Vagina (tissue), 2 donors: ENCODE measurements at regions not wholly inside any gene's neighbourhood (a gene's known extent, or its start where the extent isn't known, plus 50 kb on each side); places are given as distances from the start of the nearest gene placed in this dataset.
"Not testable (repeated sequence)": the region's sequence is repeated elsewhere in the genome, so short reads cannot be mapped to it uniquely, and the experiment has no call there.

Source experiments
- DNase-seq, 2 donors: peaks; one replicate each; pipeline ENCODE4 v3.0.0-alpha.2; 2017; ENCODE audit errors: extremely low spot score in 2 of 2
- H3K27ac ChIP-seq: fragments of 200-600 bp; sonication (generic); one replicate; pipeline ENCODE4 v1.5.1; 2019
- H3K27me3 ChIP-seq: fragments of 200-600 bp; sonication (generic); one replicate; pipeline ENCODE4 v1.5.1; 2019
- H3K36me3 ChIP-seq, 2 donors: fragments of 200-600 bp; sonication (generic); one replicate each; pipeline ENCODE4 v1.5.1; 2017 to 2019
- H3K4me1 ChIP-seq: fragments of 200-600 bp; sonication (generic); one replicate; pipeline ENCODE4 v1.5.1; 2019
- H3K4me3 ChIP-seq, 2 donors: fragments of 200-600 bp; sonication (generic); 1 replicate in 1 of 2; 2 replicates in 1 of 2; pipeline ENCODE4 v1.5.1; 2016 to 2019
- H3K9me3 ChIP-seq: fragments of 200-600 bp; sonication (generic); one replicate; pipeline ENCODE4 v1.5.1; 2019
- POLR2A ChIP-seq, 2 donors: fragments of 450-650 bp; IDR thresholded peaks; one replicate each; pipeline ENCODE4 v1.6.1; 2017; ENCODE audit warnings: antibody characterized with exemption in 2 of 2, mild to moderate bottlenecking in 2 of 2, moderate library complexity in 2 of 2
- POLR2AphosphoS5 ChIP-seq, 2 donors: sonication (generic); formaldehyde crosslinking; IDR thresholded peaks; one replicate each; pipeline ENCODE4 v1.9.0; 2017; ENCODE audit warnings: antibody characterized with exemption in 2 of 2, mild to moderate bottlenecking in 2 of 2, low read depth in 1 of 2; ENCODE audit not compliant: insufficient read depth in 1 of 2
- intact Hi-C: fragments of 100-400 bp; cut with DNase I; formaldehyde crosslinking; loops from one replicate; pipeline ENCODE4 v1.15.1; 2023
- TF ChIP-seq, protein P1 (sequence below), 3 experiments: fragments of 450-650 bp in 2 of 3; fragments of 200-600 bp in 1 of 3; sonication (generic) in 1 of 3; IDR thresholded peaks; one replicate each; pipeline ENCODE4 v1.5.1; 2017 to 2019; ENCODE audit warnings: antibody characterized with exemption in 3 of 3, mild to moderate bottlenecking in 2 of 3, moderate library complexity in 2 of 3

DNA sequence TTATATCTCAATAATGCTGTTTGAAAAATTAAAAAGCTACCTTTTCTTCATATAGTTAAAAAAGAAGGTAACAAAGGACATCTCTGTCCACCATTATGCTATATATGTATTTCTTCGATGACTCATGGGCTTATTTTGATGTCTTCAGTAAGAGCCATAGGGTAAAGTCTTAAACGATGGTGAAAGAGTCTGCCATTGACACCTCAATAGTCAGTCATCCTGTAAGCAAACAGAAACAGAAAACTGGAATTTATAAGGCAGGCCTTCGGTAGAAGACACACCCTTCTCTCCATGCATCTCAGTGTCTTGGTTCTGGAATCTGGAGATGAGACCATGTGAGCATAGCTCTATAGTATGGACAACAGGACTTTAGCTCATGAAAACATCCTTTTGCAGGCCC is 87.0 kb upstream of the ZNF462 start:
- no peak for DNase-seq
- Histone ChIP-seq H3K27me3 (no peaks in the 10 kb centered on the region), H3K36me3 (no peaks in the 10 kb centered on the region), H3K4me1 (peaks cover 13% of the 10 kb centered on the region), H3K27ac (no peak overlapping the region), H3K4me3 (no peak overlapping the region), H3K9me3 (no peaks in the 10 kb centered on the region)
- intact Hi-C loops = no loop called here
- TF ChIP-seq, protein P1, sequence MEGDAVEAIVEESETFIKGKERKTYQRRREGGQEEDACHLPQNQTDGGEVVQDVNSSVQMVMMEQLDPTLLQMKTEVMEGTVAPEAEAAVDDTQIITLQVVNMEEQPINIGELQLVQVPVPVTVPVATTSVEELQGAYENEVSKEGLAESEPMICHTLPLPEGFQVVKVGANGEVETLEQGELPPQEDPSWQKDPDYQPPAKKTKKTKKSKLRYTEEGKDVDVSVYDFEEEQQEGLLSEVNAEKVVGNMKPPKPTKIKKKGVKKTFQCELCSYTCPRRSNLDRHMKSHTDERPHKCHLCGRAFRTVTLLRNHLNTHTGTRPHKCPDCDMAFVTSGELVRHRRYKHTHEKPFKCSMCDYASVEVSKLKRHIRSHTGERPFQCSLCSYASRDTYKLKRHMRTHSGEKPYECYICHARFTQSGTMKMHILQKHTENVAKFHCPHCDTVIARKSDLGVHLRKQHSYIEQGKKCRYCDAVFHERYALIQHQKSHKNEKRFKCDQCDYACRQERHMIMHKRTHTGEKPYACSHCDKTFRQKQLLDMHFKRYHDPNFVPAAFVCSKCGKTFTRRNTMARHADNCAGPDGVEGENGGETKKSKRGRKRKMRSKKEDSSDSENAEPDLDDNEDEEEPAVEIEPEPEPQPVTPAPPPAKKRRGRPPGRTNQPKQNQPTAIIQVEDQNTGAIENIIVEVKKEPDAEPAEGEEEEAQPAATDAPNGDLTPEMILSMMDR (IDR thresholded peaks at IDR 0.05) = no peak
- no peak for TF ChIP-seq POLR2AphosphoS5 (IDR thresholded peaks at IDR 0.05; ENCODE audit: insufficient read depth in 1 of 2, low read depth in 1 of 2)
- no peak for TF ChIP-seq POLR2A (IDR thresholded peaks at IDR 0.05)

DNA sequence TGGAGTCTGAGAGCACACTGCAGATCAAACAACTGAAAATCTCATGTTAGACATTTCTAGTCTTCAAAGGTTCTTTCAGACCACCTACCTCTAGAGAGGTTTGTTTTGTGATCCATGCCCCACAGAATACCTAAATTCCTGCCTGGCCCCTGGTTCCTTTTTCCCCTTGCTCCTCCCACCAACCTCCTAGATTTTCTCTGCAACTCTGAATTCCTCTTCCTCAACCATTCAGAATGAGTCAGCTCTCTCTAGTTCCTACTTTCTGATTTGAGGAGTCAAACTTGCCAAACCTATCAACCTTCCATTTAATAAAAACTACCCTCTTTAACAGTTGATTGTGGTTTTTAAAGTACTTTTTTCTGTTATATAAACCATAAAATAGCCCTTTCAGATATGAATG is 83.2 kb upstream of the ZNF462 start:
- Histone ChIP-seq H3K4me1 (no peaks in the 10 kb centered on the region), H3K36me3 (no peaks in the 10 kb centered on the region), H3K4me3 (no peak overlapping the region), H3K27ac (no peak overlapping the region), H3K9me3 (no peaks in the 10 kb centered on the region), H3K27me3 (no peaks in the 10 kb centered on the region)
- TF ChIP-seq, protein P1 (IDR thresholded peaks at IDR 0.05) = no peak
- TF ChIP-seq POLR2AphosphoS5 (IDR thresholded peaks at IDR 0.05; ENCODE audit: insufficient read depth in 1 of 2, low read depth in 1 of 2) (no peak), POLR2A (IDR thresholded peaks at IDR 0.05) (no peak)
- intact Hi-C loops = no loop called here
- no peak for DNase-seq

DNA sequence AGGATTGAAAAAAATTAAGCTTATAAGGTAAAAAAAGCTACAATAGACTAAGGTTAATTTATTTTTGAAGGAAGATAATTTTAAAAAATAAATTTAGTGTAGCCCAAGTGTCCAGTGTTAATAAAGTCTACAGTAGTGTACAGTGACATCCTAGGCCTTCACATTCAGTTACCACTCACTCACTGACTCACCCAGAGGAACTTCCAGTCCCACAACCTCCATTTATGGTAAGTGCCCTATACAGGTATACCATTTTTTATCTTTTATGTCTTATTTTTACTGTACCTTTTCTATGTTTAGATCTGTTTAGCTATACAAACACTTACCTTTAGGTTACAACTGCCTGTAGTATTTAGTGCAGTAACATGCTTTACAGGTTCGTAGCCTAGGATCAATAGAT is 79.8 kb upstream of the ZNF462 start:
- TF ChIP-seq POLR2A (IDR thresholded peaks at IDR 0.05) (no peak), POLR2AphosphoS5 (IDR thresholded peaks at IDR 0.05; ENCODE audit: insufficient read depth in 1 of 2, low read depth in 1 of 2) (no peak)
- TF ChIP-seq, protein P1 (IDR thresholded peaks at IDR 0.05) = no peak

DNA sequence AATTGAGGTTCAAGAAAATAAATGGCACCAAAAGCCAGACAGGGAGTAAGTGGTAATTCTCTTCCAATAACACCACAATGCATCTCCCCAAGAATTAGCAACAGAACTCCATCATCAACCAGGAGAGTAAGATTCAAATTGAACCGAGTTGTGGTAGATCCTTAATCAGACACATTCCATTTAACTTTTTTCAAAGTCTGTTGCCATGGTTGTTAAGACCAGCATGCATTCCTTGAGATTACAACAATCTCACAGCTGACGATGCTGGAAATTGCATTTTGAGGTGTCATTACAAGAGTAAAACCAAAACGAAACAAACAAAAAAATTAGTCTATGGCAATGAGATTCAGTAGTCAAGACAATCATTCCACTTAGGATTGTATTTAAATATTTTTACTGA is 78.9 kb upstream of the ZNF462 start:
- Histone ChIP-seq H3K27me3 (no peaks in the 10 kb centered on the region), H3K27ac (no peak overlapping the region), H3K4me1 (no peaks in the 10 kb centered on the region), H3K36me3 (no peaks in the 10 kb centered on the region), H3K4me3 (no peak overlapping the region), H3K9me3 (no peaks in the 10 kb centered on the region)
- TF ChIP-seq POLR2AphosphoS5 (IDR thresholded peaks at IDR 0.05; ENCODE audit: insufficient read depth in 1 of 2, low read depth in 1 of 2) (no peak), POLR2A (IDR thresholded peaks at IDR 0.05) (no peak)
- TF ChIP-seq, protein P1 (IDR thresholded peaks at IDR 0.05) = no peak
- intact Hi-C loops = no loop called here
- no peak for DNase-seq

More for the DNA sequence above, 79.8 kb upstream of the ZNF462 start:
- H3K4me3 ChIP-seq = no peak overlapping the region
- H3K27me3 ChIP-seq = no peaks in the 10 kb centered on the region
- intact Hi-C loops = no loop called here
- no peak for DNase-seq
- H3K36me3 ChIP-seq = no peaks in the 10 kb centered on the region
- H3K9me3 ChIP-seq = no peaks in the 10 kb centered on the region
- H3K4me1 ChIP-seq = no peaks in the 10 kb centered on the region
- H3K27ac ChIP-seq = no peak overlapping the region

DNA sequence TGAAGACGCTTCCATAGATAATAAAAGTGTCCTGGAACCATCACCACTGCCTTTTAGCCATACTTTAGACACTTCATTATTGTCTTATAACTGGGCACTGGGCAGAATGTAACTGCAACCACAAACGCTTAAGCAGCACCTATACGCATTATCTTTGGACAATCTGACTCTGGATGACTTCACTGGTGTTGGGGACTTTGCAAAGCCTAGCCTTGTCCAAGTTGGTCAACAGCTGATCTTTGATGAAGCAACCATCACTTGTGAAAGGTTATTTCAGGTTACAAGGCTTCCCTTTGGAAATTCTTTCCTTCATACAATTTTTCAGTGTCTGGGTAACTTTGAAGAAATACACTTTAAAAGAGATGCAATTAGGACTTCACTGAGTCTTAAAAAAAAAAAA is 77.8 kb upstream of the ZNF462 start:
- intact Hi-C loops = no loop called here
- Histone ChIP-seq H3K27ac (no peak overlapping the region), H3K4me1 (no peaks in the 10 kb centered on the region), H3K27me3 (no peaks in the 10 kb centered on the region), H3K9me3 (no peaks in the 10 kb centered on the region), H3K4me3 (no peak overlapping the region), H3K36me3 (no peaks in the 10 kb centered on the region)
- TF ChIP-seq POLR2AphosphoS5 (IDR thresholded peaks at IDR 0.05; ENCODE audit: insufficient read depth in 1 of 2, low read depth in 1 of 2) (no peak), POLR2A (IDR thresholded peaks at IDR 0.05) (no peak)
- TF ChIP-seq, protein P1 (IDR thresholded peaks at IDR 0.05) = no peak
- DNase-seq = no peak

DNA sequence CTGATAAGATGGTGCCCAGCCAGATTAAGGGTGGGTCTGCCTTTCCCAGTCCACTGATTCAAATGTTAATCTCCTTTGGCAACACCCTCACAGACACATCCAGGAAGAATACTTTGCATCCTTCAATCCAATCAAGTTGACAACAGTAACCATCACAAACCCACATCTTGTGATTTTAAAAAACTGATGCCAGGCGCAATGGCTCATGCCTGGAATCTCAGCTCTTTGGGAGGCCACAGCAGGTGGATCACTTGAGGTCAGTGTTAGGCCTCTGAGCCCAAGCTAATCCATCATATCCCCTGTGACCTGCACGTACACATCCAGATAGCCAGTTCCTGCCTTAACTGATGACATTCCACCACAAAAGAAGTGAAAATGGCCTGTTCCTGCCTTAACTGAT is 74.9 kb upstream of the ZNF462 start:
- H3K27ac ChIP-seq, H3K9me3 ChIP-seq, DNase-seq, H3K4me1 ChIP-seq, H3K36me3 ChIP-seq, H3K4me3 ChIP-seq, intact Hi-C loops, H3K27me3 ChIP-seq: not testable (repeated sequence)
